ENCODE measurements at regions not wholly inside any gene's neighbourhood (a gene's known extent, or its start where the extent isn't known, plus 50 kb on each side); places are given as distances from the start of the nearest gene placed in this dataset.
"Not testable (repeated sequence)": the region's sequence is repeated elsewhere in the genome, so short reads cannot be mapped to it uniquely, and the experiment has no call there.

- no peak for DNase-seq
These were observed 458.8 kb upstream of the CBLB start for GRCh38 chr3:106327696-106328025.

GRCh38 chr3:106328224-106328623 lies 459.4 kb upstream of the CBLB start:
- DNase-seq: no peak

GRCh38 chr3:106329521-106329920 lies 460.7 kb upstream of the CBLB start:
- DNase-seq: no peak

GRCh38 chr3:106331636-106332035 lies 462.8 kb upstream of the CBLB start:
- DNase-seq: no peak

GRCh38 chr3:106332129-106332528 lies 463.3 kb upstream of the CBLB start:
- DNase-seq: no peak

- DNase-seq: peak; percentile 15 to 36
These were observed 464.1 kb upstream of the CBLB start for GRCh38 chr3:106332884-106333283.

GRCh38 chr3:106333911-106334618 lies 465.3 kb upstream of the CBLB start:
- DNase-seq: peak; percentile 60 to 61

- no peak for DNase-seq
These were observed 467.8 kb upstream of the CBLB start for GRCh38 chr3:106336619-106337018.

GRCh38 chr3:106337116-106337515 lies 468.3 kb upstream of the CBLB start:
- no peak for DNase-seq

GRCh38 chr3:106338582-106339214 lies 469.9 kb upstream of the CBLB start:
- DNase-seq: no peak

- no peak for DNase-seq
These were observed 470.7 kb upstream of the CBLB start for GRCh38 chr3:106339551-106339950.

GRCh38 chr3:106341087-106341486 lies 472.3 kb upstream of the CBLB start:
- DNase-seq: no peak

- DNase-seq: no peak
These were observed 472.9 kb upstream of the CBLB start for GRCh38 chr3:106341586-106342162.

- DNase-seq: no peak
These were observed 473.6 kb upstream of the CBLB start for GRCh38 chr3:106342386-106342785.

GRCh38 chr3:106343811-106344210 lies 475.0 kb upstream of the CBLB start:
- no peak for DNase-seq

- no peak for DNase-seq
These were observed 476.7 kb upstream of the CBLB start for GRCh38 chr3:106345353-106346027.

- no peak for DNase-seq
These were observed 478.5 kb upstream of the CBLB start for GRCh38 chr3:106347350-106347749.

GRCh38 chr3:106348139-106348690 lies 479.4 kb upstream of the CBLB start:
- DNase-seq: no peak

GRCh38 chr3:106349191-106349881 lies 480.5 kb upstream of the CBLB start:
- no peak for DNase-seq

GRCh38 chr3:106355873-106356272 lies 487.1 kb upstream of the CBLB start:
- DNase-seq: no peak

- no peak for DNase-seq
These were observed 490.9 kb upstream of the CBLB start for GRCh38 chr3:106359692-106360091.

- DNase-seq: not testable (repeated sequence)
These were observed 492.1 kb upstream of the CBLB start for GRCh38 chr3:106360901-106361300.

- no peak for DNase-seq
These were observed 495.7 kb upstream of the CBLB start for GRCh38 chr3:106364477-106364876.
